Osteoblast (primary cell): ENCODE measurements at regions not wholly inside any gene's neighbourhood (a gene's known extent, or its start where the extent isn't known, plus 50 kb on each side); places are given as distances from the start of the nearest gene placed in this dataset.

Experiments used
- DNase-seq: peaks from one replicate; pipeline ENCODE4 v3.0.0; 2011; ENCODE audit warnings: low spot score, mixed read lengths; ENCODE audit not compliant: insufficient read length; ENCODE audit errors: missing footprints
- H2AFZ ChIP-seq: 2 replicates; pipeline ENCODE4 v1.6.0; 2011; ENCODE audit warnings: mild to moderate bottlenecking, low read length
- H3K27ac ChIP-seq: 2 replicates; pipeline ENCODE4 v1.5.1; 2011; ENCODE audit warnings: mild to moderate bottlenecking, low read depth, low read length, moderate library complexity
- H3K27me3 ChIP-seq: 2 replicates; pipeline ENCODE4 v1.6.0; 2012; ENCODE audit warnings: mild to moderate bottlenecking, control low read depth, inconsistent platforms, low read length, moderate library complexity; ENCODE audit not compliant: insufficient read depth
- H3K36me3 ChIP-seq: 2 replicates; pipeline ENCODE4 v1.5.1; 2011; ENCODE audit warnings: mild to moderate bottlenecking, low read length, control low read depth, moderate library complexity; ENCODE audit not compliant: insufficient read depth
- H3K4me1 ChIP-seq: 2 replicates; pipeline ENCODE4 v1.5.1; 2011; ENCODE audit warnings: mild to moderate bottlenecking, low read length, control low read depth, moderate library complexity; ENCODE audit not compliant: insufficient read depth
- H3K4me2 ChIP-seq: 2 replicates; pipeline ENCODE4 v1.6.0; 2011; ENCODE audit warnings: mild to moderate bottlenecking, low read length; ENCODE audit not compliant: insufficient read depth
- H3K4me3 ChIP-seq: fragments of 200-600 bp; sonication (generic); 3 replicates; pipeline ENCODE4 v1.5.1; 2012; ENCODE audit warnings: mild to moderate bottlenecking, low read length, inconsistent platforms; ENCODE audit not compliant: insufficient read depth
- H3K79me2 ChIP-seq: 2 replicates; pipeline ENCODE4 v1.6.0; 2012; ENCODE audit warnings: mild to moderate bottlenecking, low read length, control low read depth, inconsistent platforms; ENCODE audit not compliant: insufficient read depth
- H3K9me3 ChIP-seq: 2 replicates; pipeline ENCODE4 v1.5.1; 2011; ENCODE audit warnings: low read depth, low read length, control low read depth
- H4K20me1 ChIP-seq: 2 replicates; pipeline ENCODE4 v1.6.0; 2012; ENCODE audit warnings: mild to moderate bottlenecking, low read length, control low read depth; ENCODE audit not compliant: insufficient read depth
- TF ChIP-seq, protein P1 (sequence below): IDR thresholded peaks from 2 replicates; pipeline ENCODE4 v1.5.1; 2011; ENCODE audit warnings: mild to moderate bottlenecking, low read depth, low read length, moderate library complexity; ENCODE audit errors: extremely low read depth

DNA sequence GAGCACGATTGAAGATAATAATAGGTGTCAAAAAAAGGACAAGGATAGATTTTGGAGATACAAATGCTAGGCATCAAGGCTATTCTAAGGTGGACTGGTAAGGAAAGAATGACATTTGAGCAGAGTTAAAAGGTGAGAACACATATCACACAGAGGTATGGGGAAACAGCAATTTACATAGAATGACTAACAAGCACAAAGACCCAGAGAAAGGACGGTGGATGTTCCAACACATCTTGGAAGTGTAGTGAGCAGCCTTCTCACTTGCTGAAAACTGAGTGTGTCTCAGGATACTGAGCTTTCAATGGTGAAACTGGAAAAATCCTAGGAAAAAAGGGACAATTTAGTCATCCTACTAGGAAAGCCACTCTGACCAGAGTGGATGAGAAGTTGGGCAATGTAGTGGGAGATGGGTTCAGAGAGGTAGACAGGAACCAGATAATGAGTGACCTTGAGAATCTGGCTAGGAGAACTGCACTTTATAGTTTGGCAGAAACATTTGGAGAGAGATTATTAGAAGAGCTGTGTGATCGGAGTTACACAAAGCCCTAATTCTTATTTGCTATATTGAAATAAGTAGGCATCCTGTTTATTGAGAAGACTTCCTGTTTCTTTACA lies 706.0 kb downstream of the KCNA4 start:
- H3K79me2 ChIP-seq: no peaks in the 10 kb centered on the region
- peaks cover 33% of the 10 kb centered on the region for H3K4me1 ChIP-seq
- no peak overlapping the region for H2AFZ ChIP-seq
- TF ChIP-seq, protein P1, sequence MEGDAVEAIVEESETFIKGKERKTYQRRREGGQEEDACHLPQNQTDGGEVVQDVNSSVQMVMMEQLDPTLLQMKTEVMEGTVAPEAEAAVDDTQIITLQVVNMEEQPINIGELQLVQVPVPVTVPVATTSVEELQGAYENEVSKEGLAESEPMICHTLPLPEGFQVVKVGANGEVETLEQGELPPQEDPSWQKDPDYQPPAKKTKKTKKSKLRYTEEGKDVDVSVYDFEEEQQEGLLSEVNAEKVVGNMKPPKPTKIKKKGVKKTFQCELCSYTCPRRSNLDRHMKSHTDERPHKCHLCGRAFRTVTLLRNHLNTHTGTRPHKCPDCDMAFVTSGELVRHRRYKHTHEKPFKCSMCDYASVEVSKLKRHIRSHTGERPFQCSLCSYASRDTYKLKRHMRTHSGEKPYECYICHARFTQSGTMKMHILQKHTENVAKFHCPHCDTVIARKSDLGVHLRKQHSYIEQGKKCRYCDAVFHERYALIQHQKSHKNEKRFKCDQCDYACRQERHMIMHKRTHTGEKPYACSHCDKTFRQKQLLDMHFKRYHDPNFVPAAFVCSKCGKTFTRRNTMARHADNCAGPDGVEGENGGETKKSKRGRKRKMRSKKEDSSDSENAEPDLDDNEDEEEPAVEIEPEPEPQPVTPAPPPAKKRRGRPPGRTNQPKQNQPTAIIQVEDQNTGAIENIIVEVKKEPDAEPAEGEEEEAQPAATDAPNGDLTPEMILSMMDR: no peak
- no peaks in the 10 kb centered on the region for H4K20me1 ChIP-seq
- H3K36me3 ChIP-seq: no peaks in the 10 kb centered on the region
- peak overlapping the region; percentile 90 for H3K27ac ChIP-seq
- DNase-seq: no peak
- no peak overlapping the region for H3K4me2 ChIP-seq
- no peaks in the 10 kb centered on the region for H3K27me3 ChIP-seq
- no peak overlapping the region for H3K4me3 ChIP-seq
- no peaks in the 10 kb centered on the region for H3K9me3 ChIP-seq

DNA sequence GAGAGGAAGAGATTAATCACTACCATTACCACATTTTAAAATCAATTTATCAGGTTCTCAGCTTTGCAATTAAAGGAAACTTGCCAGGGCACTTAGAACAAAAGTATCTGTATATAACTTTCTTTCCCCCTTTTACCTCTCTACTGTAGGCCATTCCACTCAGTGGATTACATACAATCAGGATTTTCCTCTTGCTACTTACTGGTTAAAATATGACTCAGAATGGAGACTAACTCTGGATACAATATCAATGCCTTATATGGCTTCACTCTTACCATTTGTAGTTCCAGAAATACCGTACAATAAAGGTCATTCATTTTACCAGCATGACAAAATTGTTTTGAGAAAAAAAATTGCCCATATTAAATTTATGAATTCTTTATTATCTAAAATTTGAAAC lies 706.8 kb downstream of the KCNA4 start:
- Histone ChIP-seq H3K4me1 (peaks cover 34% of the 10 kb centered on the region), H2AFZ (no peak overlapping the region), H3K36me3 (no peaks in the 10 kb centered on the region), H3K4me2 (no peak overlapping the region), H3K4me3 (no peak overlapping the region), H3K79me2 (no peaks in the 10 kb centered on the region), H3K9me3 (no peaks in the 10 kb centered on the region), H3K27me3 (no peaks in the 10 kb centered on the region), H4K20me1 (no peaks in the 10 kb centered on the region), H3K27ac (peak overlapping the region; percentile 90)
- TF ChIP-seq, protein P1: no peak
- no peak for DNase-seq

DNA sequence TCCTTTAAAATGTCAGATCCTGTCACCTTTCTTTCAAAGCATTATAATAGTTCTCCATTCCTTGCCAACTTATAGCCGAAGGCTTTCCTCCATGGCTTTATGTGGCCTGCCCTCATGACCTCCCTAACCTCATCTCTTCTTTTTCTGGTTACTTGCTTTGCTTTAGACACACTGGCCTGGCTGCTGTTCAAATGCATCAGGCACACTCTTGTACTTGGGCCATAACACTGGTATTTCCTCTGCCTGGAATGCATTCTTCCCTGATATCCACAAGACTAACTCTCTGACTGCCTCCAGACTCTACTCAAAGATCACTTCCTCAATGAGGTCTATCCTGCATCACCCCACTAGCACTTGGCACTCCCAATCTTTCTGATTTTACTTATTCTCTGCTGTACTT lies 710.3 kb downstream of the KCNA4 start:
- H3K27ac ChIP-seq: peak overlapping the region; percentile 53
- no peaks in the 10 kb centered on the region for H3K79me2 ChIP-seq
- no peaks in the 10 kb centered on the region for H3K9me3 ChIP-seq
- H3K4me2 ChIP-seq: no peak overlapping the region
- peaks cover 34% of the 10 kb centered on the region for H3K4me1 ChIP-seq
- DNase-seq: no peak
- TF ChIP-seq, protein P1: no peak
- no peak overlapping the region for H2AFZ ChIP-seq
- no peak overlapping the region for H3K4me3 ChIP-seq
- H4K20me1 ChIP-seq: no peaks in the 10 kb centered on the region
- H3K36me3 ChIP-seq: no peaks in the 10 kb centered on the region
- no peaks in the 10 kb centered on the region for H3K27me3 ChIP-seq

DNA sequence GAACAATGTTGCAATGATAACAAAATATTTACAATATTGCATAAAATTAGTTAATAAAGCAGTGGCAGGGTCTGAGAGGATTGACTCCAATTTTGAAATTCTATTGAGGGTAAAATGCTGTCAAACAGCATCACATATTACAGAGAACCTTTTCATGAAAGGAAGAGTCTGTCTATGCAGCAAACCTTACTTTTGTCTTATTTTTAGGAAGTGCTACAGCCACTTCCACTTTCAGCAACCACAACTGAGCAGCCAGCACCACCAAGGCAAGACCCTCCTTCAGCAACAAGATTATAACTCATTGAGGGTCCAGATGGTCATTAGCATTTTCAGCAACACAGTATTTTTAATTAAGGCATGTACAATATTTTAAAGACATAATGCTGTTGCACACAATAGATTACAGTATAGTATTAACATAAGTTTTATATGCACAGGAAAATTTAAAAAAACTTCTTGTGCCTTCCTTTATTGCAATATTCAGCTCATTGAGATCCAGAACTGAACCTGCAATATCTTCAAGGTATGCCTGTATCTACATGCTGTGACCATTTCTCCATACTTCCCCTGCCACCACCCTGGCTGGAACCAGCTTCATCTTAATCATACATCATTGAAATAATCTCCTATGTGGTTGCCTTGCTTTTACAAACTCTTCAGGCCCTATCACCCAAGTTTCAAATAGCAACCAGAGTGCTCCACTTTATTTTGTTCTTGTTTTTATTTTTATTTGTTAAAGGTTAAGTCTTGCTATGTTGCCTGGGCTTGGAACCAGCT lies 711.2 kb downstream of the KCNA4 start:
- Histone ChIP-seq H3K4me1 (peaks cover 36% of the 10 kb centered on the region), H3K27me3 (no peaks in the 10 kb centered on the region), H3K4me2 (no peak overlapping the region), H2AFZ (no peak overlapping the region), H3K9me3 (no peaks in the 10 kb centered on the region), H3K79me2 (no peaks in the 10 kb centered on the region), H3K4me3 (no peak overlapping the region), H3K27ac (peak overlapping the region; percentile 53), H4K20me1 (no peaks in the 10 kb centered on the region), H3K36me3 (no peaks in the 10 kb centered on the region)
- DNase-seq: no peak
- TF ChIP-seq, protein P1: no peak
